K562 (cell line): ENCODE measurements at regions not wholly inside any gene's neighbourhood (a gene's known extent, or its start where the extent isn't known, plus 50 kb on each side); places are given as distances from the start of the nearest gene placed in this dataset.

Source experiments
- BRCA1 ChIP-seq, 2 experiments: fragments of 450-650 bp in 1 of 2; sonication (generic) in 1 of 2; formaldehyde crosslinking in 1 of 2; IDR thresholded peaks; 2 replicates each; pipeline versions ENCODE4 v1.5.0 to v1.6.1; 2017 to 2020; ENCODE audit warnings: mild to moderate bottlenecking in 1 of 2, missing genetic modification reagents in 1 of 2
- CEBPB ChIP-seq: fragments of 450-650 bp; IDR thresholded peaks from 2 replicates; pipeline ENCODE4 v1.6.1; 2016; ENCODE audit warnings: missing genetic modification characterization, missing compliant biosample characterization
- ZNF184 ChIP-seq: sonication (generic); formaldehyde crosslinking; IDR thresholded peaks from 2 replicates; pipeline ENCODE4 v1.5.0; 2020; ENCODE audit warnings: missing genetic modification reagents

- TF ChIP-seq CEBPB (tag) (no peak), BRCA1 (IDR thresholded peaks at IDR 0.05) (no peak), BRCA1 (CRISPR knock-in tag; IDR thresholded peaks at IDR 0.05) (no peak), ZNF184 (CRISPR knock-in tag) (no peak)
These were observed 341.7 kb downstream of the REEP3 start for GRCh38 chr10:63862860-63863259.
